Esophagus squamous epithelium (tissue), 5 donors: ENCODE measurements at regions not wholly inside any gene's neighbourhood (a gene's known extent, or its start where the extent isn't known, plus 50 kb on each side); places are given as distances from the start of the nearest gene placed in this dataset.

Experiments
- DNase-seq: peaks from one replicate; lab custom pipeline; 2025; lab: John Stamatoyannopoulos, UW
- H3K27ac ChIP-seq, 4 donors: fragments of 200-600 bp; sonication (generic); one replicate each; pipeline ENCODE4 v1.5.1; 2016 to 2019; ENCODE audit warnings: mild to moderate bottlenecking in 1 of 4
- H3K27me3 ChIP-seq, 4 donors: fragments of 200-600 bp; sonication (generic); 1 replicate in 3 of 4; 2 replicates in 1 of 4; pipeline versions ENCODE4 v1.5.1 to v1.6.0; 2017 to 2021; ENCODE audit warnings: antibody characterized with exemption in 1 of 4
- H3K36me3 ChIP-seq, 3 donors: fragments of 200-600 bp; sonication (generic); one replicate each; pipeline ENCODE4 v1.5.1; 2016 to 2019
- H3K4me1 ChIP-seq, 3 donors: fragments of 200-600 bp; sonication (generic); one replicate each; pipeline ENCODE4 v1.5.1; 2017 to 2019
- H3K4me3 ChIP-seq, 4 donors: fragments of 200-600 bp; sonication (generic); 1 replicate in 3 of 4; 2 replicates in 1 of 4; pipeline ENCODE4 v1.5.1; 2016 to 2019; ENCODE audit warnings: mild to moderate bottlenecking in 2 of 4, moderate library complexity in 1 of 4
- H3K9me3 ChIP-seq, 3 donors: fragments of 200-600 bp; sonication (generic); one replicate each; pipeline ENCODE4 v1.5.1; 2016 to 2019
- CTCF ChIP-seq, 6 experiments: fragments of 450-650 bp in 4 of 6; fragments of 200-600 bp in 2 of 6; sonication (generic) in 2 of 6; IDR thresholded peaks; one replicate each; pipeline ENCODE4 v1.5.1; 2016 to 2019; ENCODE audit warnings: antibody characterized with exemption in 6 of 6, mild to moderate bottlenecking in 4 of 6, moderate library complexity in 4 of 6
- POLR2A ChIP-seq, 4 donors: fragments of 450-650 bp; IDR thresholded peaks; one replicate each; pipeline ENCODE4 v1.6.1; 2017; ENCODE audit warnings: antibody characterized with exemption in 4 of 4, mild to moderate bottlenecking in 4 of 4, moderate library complexity in 3 of 4
- WGBS, 2 donors: methylation state at CpG; one replicate each; pipeline ENCODE4 v1.1.5; 2018; 5-methylcytosine and 5-hydroxymethylcytosine counted together
- intact Hi-C: fragments of 100-400 bp; cut with DNase I; formaldehyde crosslinking; loops from one replicate; pipeline ENCODE4 v1.15.0; 2022
- donor health status: DM: yes; HTN: yes; CAD: no.

- Histone ChIP-seq H3K27me3 (peaks cover 4 to 82% (median 9%) of the 10 kb centered on the region in 4 donors), H3K9me3 (no peaks in the 10 kb centered on the region), H3K27ac (no peak overlapping the region), H3K4me3 (peak overlapping the region in 3 of 4 donors; percentile 47 to 65 (median 52)), H3K4me1 (peaks cover 15 to 65% (median 31%) of the 10 kb centered on the region in 3 donors), H3K36me3 (no peaks in the 10 kb centered on the region)
- no peak for DNase-seq
- TF ChIP-seq CTCF (IDR thresholded peaks at IDR 0.05), result no peak
- no peak for TF ChIP-seq POLR2A (IDR thresholded peaks at IDR 0.05)
- intact Hi-C loops, result loop anchor here (10.0 kb wide), 1 partner anchor 530 kb away; no protein-coding TSS in a partner anchor
- WGBS, 2 donors, result 12 to 22% methylated on average over 17 to 24 of the region's 28 CpGs
Observed at GRCh38 chr5:88144219-88145001, 124.2 kb downstream of the TMEM161B start.

GRCh38 chr5:88143693-88144218 is 124.9 kb downstream of the TMEM161B start:
- Histone ChIP-seq H3K27ac (no peak overlapping the region), H3K4me3 (peak overlapping the region; percentile 2 to 65 (median 50)), H3K27me3 (peaks cover 4 to 88% (median 9%) of the 10 kb centered on the region in 4 donors), H3K4me1 (peaks cover 15 to 65% (median 31%) of the 10 kb centered on the region in 3 donors), H3K9me3 (no peaks in the 10 kb centered on the region), H3K36me3 (no peaks in the 10 kb centered on the region)
- intact Hi-C loops, result loop anchor here (10.0 kb wide), 1 partner anchor 531 kb away; no protein-coding TSS in a partner anchor
- no peak for DNase-seq
- whole genome bisulfite sequencing, 2 donors, result 18 to 43% methylated on average over 10 of the region's 10 CpGs
- TF ChIP-seq POLR2A (IDR thresholded peaks at IDR 0.05) (no peak), CTCF (IDR thresholded peaks at IDR 0.05) (no peak)

- H3K4me3 ChIP-seq, result peak overlapping the region; percentile 2 to 65 (median 50)
Observed at GRCh38 chr5:88142886-88143692, 125.6 kb downstream of the TMEM161B start.

GRCh38 chr5:88142636-88142885 is 126.1 kb downstream of the TMEM161B start:
- 3 to 7% methylated on average over 2 of the region's 2 CpGs for WGBS, 2 donors
- TF ChIP-seq POLR2A (IDR thresholded peaks at IDR 0.05) (no peak), CTCF (IDR thresholded peaks at IDR 0.05) (no peak)
- intact Hi-C loops, result loop anchor here (10.0 kb wide), 1 partner anchor 532 kb away; no protein-coding TSS in a partner anchor
- H3K27ac ChIP-seq, result peak overlapping the region in 2 of 4 donors; percentile 27 to 43
- H3K36me3 ChIP-seq, result no peaks in the 10 kb centered on the region
- peak overlapping the region in 3 of 4 donors; percentile 47 to 65 (median 52) for H3K4me3 ChIP-seq
- H3K4me1 ChIP-seq, result peaks cover 15 to 65% (median 31%) of the 10 kb centered on the region in 3 donors
- DNase-seq, result no peak
- no peaks in the 10 kb centered on the region for H3K9me3 ChIP-seq
- peaks cover 4 to 100% (median 9%) of the 10 kb centered on the region in 4 donors for H3K27me3 ChIP-seq

More at GRCh38 chr5:88142886-88143692, 125.6 kb downstream of the TMEM161B start:
- TF ChIP-seq POLR2A (IDR thresholded peaks at IDR 0.05) (no peak), CTCF (IDR thresholded peaks at IDR 0.05) (no peak)
- no peak for DNase-seq
- Histone ChIP-seq H3K9me3 (no peaks in the 10 kb centered on the region), H3K36me3 (no peaks in the 10 kb centered on the region), H3K27ac (peak overlapping the region in 3 of 4 donors; percentile 27 to 43 (median 31)), H3K27me3 (peaks cover 4 to 95% (median 9%) of the 10 kb centered on the region in 4 donors), H3K4me1 (peaks cover 15 to 65% (median 31%) of the 10 kb centered on the region in 3 donors)
- 9% methylated on average over 20 of the region's 20 CpGs for WGBS, 2 donors
- intact Hi-C loops, result loop anchor here (10.0 kb wide), 1 partner anchor 532 kb away; no protein-coding TSS in a partner anchor
